ENCODE measurements at regions not wholly inside any gene's neighbourhood (a gene's known extent, or its start where the extent isn't known, plus 50 kb on each side); places are given as distances from the start of the nearest gene placed in this dataset.

GRCh38 chr4:160347197-160347596 lies 1244.3 kb downstream of the RAPGEF2 start:
- no peaks in the 10 kb centered on the region for H4K20me1 ChIP-seq (ENCODE audit: insufficient read depth, low read length)
- no peaks in the 10 kb centered on the region for H3K27me3 ChIP-seq (ENCODE audit: insufficient read depth, low read length, poor library complexity)
- H2AFZ ChIP-seq (ENCODE audit: low read depth, low read length), result no peak overlapping the region
- DNase-seq (no peak), ATAC-seq (ENCODE audit: insufficient read depth, low read depth) (no peak)
- H3K4me3 ChIP-seq (ENCODE audit: low read depth in 1 of 2, low read length in 2 of 2), result no peak overlapping the region
- no peaks in the 10 kb centered on the region for H3K79me2 ChIP-seq (ENCODE audit: insufficient read depth, low read length)
- H3K9me3 ChIP-seq (ENCODE audit: insufficient read depth, low read length, severe bottlenecking), result no peaks in the 10 kb centered on the region
- H3K4me1 ChIP-seq (ENCODE audit: insufficient read depth, low read length), result no peaks in the 10 kb centered on the region
- H3K4me2 ChIP-seq (ENCODE audit: insufficient read depth, low read length), result no peak overlapping the region
- no peak overlapping the region for H3K9ac ChIP-seq (ENCODE audit: low read depth, low read length)
- no peak overlapping the region for H3K27ac ChIP-seq (ENCODE audit: low read length)
- TF ChIP-seq, protein P1, sequence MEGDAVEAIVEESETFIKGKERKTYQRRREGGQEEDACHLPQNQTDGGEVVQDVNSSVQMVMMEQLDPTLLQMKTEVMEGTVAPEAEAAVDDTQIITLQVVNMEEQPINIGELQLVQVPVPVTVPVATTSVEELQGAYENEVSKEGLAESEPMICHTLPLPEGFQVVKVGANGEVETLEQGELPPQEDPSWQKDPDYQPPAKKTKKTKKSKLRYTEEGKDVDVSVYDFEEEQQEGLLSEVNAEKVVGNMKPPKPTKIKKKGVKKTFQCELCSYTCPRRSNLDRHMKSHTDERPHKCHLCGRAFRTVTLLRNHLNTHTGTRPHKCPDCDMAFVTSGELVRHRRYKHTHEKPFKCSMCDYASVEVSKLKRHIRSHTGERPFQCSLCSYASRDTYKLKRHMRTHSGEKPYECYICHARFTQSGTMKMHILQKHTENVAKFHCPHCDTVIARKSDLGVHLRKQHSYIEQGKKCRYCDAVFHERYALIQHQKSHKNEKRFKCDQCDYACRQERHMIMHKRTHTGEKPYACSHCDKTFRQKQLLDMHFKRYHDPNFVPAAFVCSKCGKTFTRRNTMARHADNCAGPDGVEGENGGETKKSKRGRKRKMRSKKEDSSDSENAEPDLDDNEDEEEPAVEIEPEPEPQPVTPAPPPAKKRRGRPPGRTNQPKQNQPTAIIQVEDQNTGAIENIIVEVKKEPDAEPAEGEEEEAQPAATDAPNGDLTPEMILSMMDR (IDR thresholded peaks at IDR 0.05; ENCODE audit: borderline replicate concordance, extremely low read depth, low read length, poor library complexity, severe bottlenecking), result no peak
- no peak for TF ChIP-seq EZH2 (IDR thresholded peaks at IDR 0.05; ENCODE audit: borderline replicate concordance, low read depth, low read length, severe bottlenecking)
- no peaks in the 10 kb centered on the region for H3K36me3 ChIP-seq (ENCODE audit: insufficient read depth, low read length)

DNA sequence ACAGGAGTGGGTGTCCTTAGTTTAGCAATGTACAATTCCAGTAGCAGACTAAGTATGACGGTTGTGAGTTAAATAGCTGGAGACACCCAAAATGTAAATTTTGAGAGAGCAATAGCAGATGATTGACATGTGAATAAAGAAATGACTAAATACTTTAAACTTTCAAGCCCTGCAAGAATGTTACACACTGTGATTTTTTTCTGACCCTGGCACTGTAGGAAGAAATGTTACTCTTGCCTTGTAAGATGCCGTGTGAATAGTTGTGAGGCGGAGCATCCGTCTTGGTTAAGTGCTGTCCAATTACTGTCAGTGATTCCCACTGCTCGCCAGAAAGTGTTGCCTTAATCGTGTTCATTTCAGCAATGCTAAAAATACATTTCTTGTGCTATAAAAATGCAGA lies 1248.1 kb downstream of the RAPGEF2 start:
- TF ChIP-seq, protein P1 (IDR thresholded peaks at IDR 0.05; ENCODE audit: borderline replicate concordance, extremely low read depth, low read length, poor library complexity, severe bottlenecking), result no peak
- no peak for TF ChIP-seq EZH2 (IDR thresholded peaks at IDR 0.05; ENCODE audit: borderline replicate concordance, low read depth, low read length, severe bottlenecking)
- no peak for ATAC-seq (ENCODE audit: insufficient read depth, low read depth)

GRCh38 chr4:160352637-160353036 lies 1249.8 kb downstream of the RAPGEF2 start:
- DNase-seq (no peak), ATAC-seq (ENCODE audit: insufficient read depth, low read depth) (no peak)
- no peaks in the 10 kb centered on the region for H3K36me3 ChIP-seq (ENCODE audit: insufficient read depth, low read length)
- H3K4me3 ChIP-seq (ENCODE audit: low read depth in 1 of 2, low read length in 2 of 2), result no peak overlapping the region
- H3K9ac ChIP-seq (ENCODE audit: low read depth, low read length), result no peak overlapping the region
- no peaks in the 10 kb centered on the region for H3K27me3 ChIP-seq (ENCODE audit: insufficient read depth, low read length, poor library complexity)
- H3K9me3 ChIP-seq (ENCODE audit: insufficient read depth, low read length, severe bottlenecking), result no peaks in the 10 kb centered on the region
- no peaks in the 10 kb centered on the region for H4K20me1 ChIP-seq (ENCODE audit: insufficient read depth, low read length)
- no peaks in the 10 kb centered on the region for H3K4me1 ChIP-seq (ENCODE audit: insufficient read depth, low read length)
- no peak overlapping the region for H2AFZ ChIP-seq (ENCODE audit: low read depth, low read length)
- H3K27ac ChIP-seq (ENCODE audit: low read length), result no peak overlapping the region
- TF ChIP-seq, protein P1 (IDR thresholded peaks at IDR 0.05; ENCODE audit: borderline replicate concordance, extremely low read depth, low read length, poor library complexity, severe bottlenecking), result no peak
- TF ChIP-seq EZH2 (IDR thresholded peaks at IDR 0.05; ENCODE audit: borderline replicate concordance, low read depth, low read length, severe bottlenecking), result no peak
- H3K79me2 ChIP-seq (ENCODE audit: insufficient read depth, low read length), result no peaks in the 10 kb centered on the region
- H3K4me2 ChIP-seq (ENCODE audit: insufficient read depth, low read length), result no peak overlapping the region

More for the DNA sequence above, 1248.1 kb downstream of the RAPGEF2 start:
- H3K9me3 ChIP-seq (ENCODE audit: insufficient read depth, low read length, severe bottlenecking), result no peaks in the 10 kb centered on the region
- no peaks in the 10 kb centered on the region for H3K36me3 ChIP-seq (ENCODE audit: insufficient read depth, low read length)
- H3K79me2 ChIP-seq (ENCODE audit: insufficient read depth, low read length), result no peaks in the 10 kb centered on the region
- H2AFZ ChIP-seq (ENCODE audit: low read depth, low read length), result no peak overlapping the region
- no peak overlapping the region for H3K4me3 ChIP-seq (ENCODE audit: low read depth in 1 of 2, low read length in 2 of 2)
- DNase-seq, result no peak
- no peaks in the 10 kb centered on the region for H3K27me3 ChIP-seq (ENCODE audit: insufficient read depth, low read length, poor library complexity)
- no peaks in the 10 kb centered on the region for H4K20me1 ChIP-seq (ENCODE audit: insufficient read depth, low read length)
- H3K4me1 ChIP-seq (ENCODE audit: insufficient read depth, low read length), result no peaks in the 10 kb centered on the region
- H3K4me2 ChIP-seq (ENCODE audit: insufficient read depth, low read length), result no peak overlapping the region
- no peak overlapping the region for H3K27ac ChIP-seq (ENCODE audit: low read length)
- H3K9ac ChIP-seq (ENCODE audit: low read depth, low read length), result no peak overlapping the region

DNA sequence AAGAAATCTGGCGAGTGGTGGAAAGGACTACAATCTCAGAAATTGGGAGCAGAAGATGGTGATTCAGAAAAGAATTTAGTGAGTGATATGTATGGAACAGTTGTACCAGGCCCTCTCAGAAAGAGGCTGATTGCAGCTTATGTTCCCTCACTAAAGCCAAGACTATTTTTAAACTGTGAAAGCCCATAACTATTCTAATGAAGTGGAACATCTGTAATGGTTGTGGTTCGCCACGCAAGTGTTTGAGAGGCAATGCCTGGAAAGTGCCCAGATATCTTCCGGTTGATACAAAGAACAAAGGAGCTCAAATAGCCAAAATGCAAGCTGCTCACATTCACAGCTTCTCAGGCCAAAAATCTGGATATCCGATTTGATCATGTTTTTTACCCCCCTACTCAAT lies 1250.7 kb downstream of the RAPGEF2 start:
- ATAC-seq (ENCODE audit: insufficient read depth, low read depth) (no peak), DNase-seq (no peak)
- H3K4me3 ChIP-seq (ENCODE audit: low read depth in 1 of 2, low read length in 2 of 2), result no peak overlapping the region
- H3K79me2 ChIP-seq (ENCODE audit: insufficient read depth, low read length), result no peaks in the 10 kb centered on the region
- H3K4me2 ChIP-seq (ENCODE audit: insufficient read depth, low read length), result no peak overlapping the region
- no peak overlapping the region for H3K9ac ChIP-seq (ENCODE audit: low read depth, low read length)
- H4K20me1 ChIP-seq (ENCODE audit: insufficient read depth, low read length), result no peaks in the 10 kb centered on the region
- no peaks in the 10 kb centered on the region for H3K9me3 ChIP-seq (ENCODE audit: insufficient read depth, low read length, severe bottlenecking)
- no peaks in the 10 kb centered on the region for H3K27me3 ChIP-seq (ENCODE audit: insufficient read depth, low read length, poor library complexity)
- TF ChIP-seq EZH2 (IDR thresholded peaks at IDR 0.05; ENCODE audit: borderline replicate concordance, low read depth, low read length, severe bottlenecking), result no peak
- TF ChIP-seq, protein P1 (IDR thresholded peaks at IDR 0.05; ENCODE audit: borderline replicate concordance, extremely low read depth, low read length, poor library complexity, severe bottlenecking), result no peak
- no peak overlapping the region for H3K27ac ChIP-seq (ENCODE audit: low read length)
- H3K4me1 ChIP-seq (ENCODE audit: insufficient read depth, low read length), result no peaks in the 10 kb centered on the region
- H3K36me3 ChIP-seq (ENCODE audit: insufficient read depth, low read length), result no peaks in the 10 kb centered on the region
- no peak overlapping the region for H2AFZ ChIP-seq (ENCODE audit: low read depth, low read length)
